CD4-positive, alpha-beta T cell (primary cell): ENCODE measurements at regions not wholly inside any gene's neighbourhood (a gene's known extent, or its start where the extent isn't known, plus 50 kb on each side); places are given as distances from the start of the nearest gene placed in this dataset.

Source experiments
- ATAC-seq: fragments of 200-7000 bp; cut with Tn5 transposase; one replicate; pipeline ENCODE4 v1.10.0; 2022; ENCODE audit warnings: mild to moderate bottlenecking; ENCODE audit not compliant: poor library complexity
- CTCF ChIA-PET: fragments of 350-600 bp; sonication (Branson Sonifier 250); formaldehyde crosslinking; loops from one replicate; lab custom pipeline; 2021; ENCODE audit warnings: antibody characterized with exemption, inconsistent platforms; lab: Charles Lee
- POLR2A ChIA-PET: fragments of 350-600 bp; sonication (Branson Sonifier 250); formaldehyde crosslinking; loops from one replicate; lab custom pipeline; 2021; ENCODE audit warnings: antibody characterized with exemption, inconsistent platforms; lab: Charles Lee
- DNase-seq, 14 experiments: peaks; one replicate each; pipeline ENCODE4 v3.0.0-alpha.2; 2013 to 2020; ENCODE audit warnings: mixed read lengths in 2 of 14
- H3K27ac ChIP-seq, 2 donors: one replicate each; pipeline versions ENCODE4 v1.5.1 to v1.7.0; 2013; ENCODE audit warnings: low read length in 2 of 2, low read depth in 1 of 2, mild to moderate bottlenecking in 1 of 2
- H3K27me3 ChIP-seq, 2 experiments: 1 replicate in 1 of 2; 2 replicates in 1 of 2; pipeline versions ENCODE4 v1.6.1 to v1.7.0; 2013; ENCODE audit warnings: low read length in 2 of 2, control low read depth in 1 of 2, mild to moderate bottlenecking in 1 of 2, moderate library complexity in 1 of 2; ENCODE audit not compliant: insufficient read depth in 2 of 2, control insufficient read depth in 1 of 2
- H3K36me3 ChIP-seq: one replicate; pipeline ENCODE4 v1.6.1; 2013; ENCODE audit warnings: low read length, control low read depth; ENCODE audit not compliant: insufficient read depth
- H3K4me1 ChIP-seq: one replicate; pipeline ENCODE4 v1.6.1; 2013; ENCODE audit warnings: low read length, control low read depth; ENCODE audit not compliant: insufficient read depth
- H3K4me3 ChIP-seq: one replicate; pipeline ENCODE4 v1.5.1; 2013; ENCODE audit warnings: mild to moderate bottlenecking, low read length, moderate library complexity
- H3K9me3 ChIP-seq, 2 experiments: 1 replicate in 1 of 2; 2 replicates in 1 of 2; pipeline versions ENCODE4 v1.6.1 to v1.7.0; 2013; ENCODE audit warnings: low read length in 2 of 2, mild to moderate bottlenecking in 2 of 2, control low read depth in 1 of 2, moderate library complexity in 1 of 2; ENCODE audit not compliant: control insufficient read depth in 1 of 2, insufficient read depth in 1 of 2
- H3K27ac Mint-ChIP-seq: one replicate; pipeline ENCODE4 v1.8.0; 2020; ENCODE audit warnings: mixed read lengths
- H3K27me3 Mint-ChIP-seq: one replicate; pipeline ENCODE4 v1.8.0; 2021; ENCODE audit warnings: mixed read lengths
- H3K36me3 Mint-ChIP-seq: one replicate; pipeline ENCODE4 v1.8.0; 2021; ENCODE audit warnings: low read depth, mixed read lengths
- H3K4me1 Mint-ChIP-seq: one replicate; pipeline ENCODE4 v1.8.0; 2021; ENCODE audit warnings: low read depth, mixed read lengths
- H3K4me3 Mint-ChIP-seq: one replicate; pipeline ENCODE4 v1.8.0; 2020; ENCODE audit warnings: mild to moderate bottlenecking, mixed read lengths
- H3K9me3 Mint-ChIP-seq: one replicate; pipeline ENCODE4 v1.8.0; 2020; ENCODE audit warnings: mixed read lengths
- intact Hi-C, 2 experiments: fragments of 100-400 bp; cut with DNase I in 1 of 2; cut with micrococcal nuclease in 1 of 2; formaldehyde crosslinking; loops; one replicate each; pipeline versions ENCODE4 v1.15.1 to v1.9.0; 2023 to 2025; cut with DNase I, micrococcal nuclease
- TF ChIP-seq, protein P1 (sequence below): fragments of 200-600 bp; IDR thresholded peaks from one replicate; pipeline ENCODE4 v1.8.0; 2022; ENCODE audit warnings: antibody characterized with exemption, mild to moderate bottlenecking

DNA sequence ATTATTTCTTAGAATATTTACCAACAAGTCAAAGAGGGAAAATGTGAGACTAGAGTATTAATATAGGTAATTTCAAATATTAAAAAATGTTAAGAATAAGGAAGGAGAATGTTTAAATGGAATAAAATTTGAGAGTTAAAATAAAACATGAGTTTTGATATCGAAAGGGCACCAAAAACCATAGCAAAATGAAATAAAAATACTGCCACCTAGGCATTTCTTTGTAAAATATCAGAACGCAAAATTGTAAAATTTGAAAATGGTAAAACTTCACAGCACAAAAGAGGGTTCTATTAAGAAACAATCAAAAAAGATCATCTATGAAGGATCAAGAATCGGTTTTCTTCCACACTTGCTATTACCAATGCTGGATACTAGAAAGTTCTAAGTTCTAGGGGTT lies 418.3 kb downstream of the TAF11L14 start:
- Mint-ChIP-seq H3K9me3 (peaks cover 5% of the 10 kb centered on the region), H3K4me3 (no peak overlapping the region), H3K36me3 (no peaks in the 10 kb centered on the region), H3K4me1 (no peaks in the 10 kb centered on the region), H3K27me3 (no peaks in the 10 kb centered on the region), H3K27ac (no peak overlapping the region)
- H3K9me3 ChIP-seq: no peaks in the 10 kb centered on the region
- no peaks in the 10 kb centered on the region for H3K4me1 ChIP-seq
- CTCF ChIA-PET: no interaction called here
- H3K4me3 ChIP-seq: no peak overlapping the region
- ATAC-seq: no peak
- intact Hi-C loops: no loop called here
- DNase-seq: no peak
- TF ChIP-seq, protein P1, sequence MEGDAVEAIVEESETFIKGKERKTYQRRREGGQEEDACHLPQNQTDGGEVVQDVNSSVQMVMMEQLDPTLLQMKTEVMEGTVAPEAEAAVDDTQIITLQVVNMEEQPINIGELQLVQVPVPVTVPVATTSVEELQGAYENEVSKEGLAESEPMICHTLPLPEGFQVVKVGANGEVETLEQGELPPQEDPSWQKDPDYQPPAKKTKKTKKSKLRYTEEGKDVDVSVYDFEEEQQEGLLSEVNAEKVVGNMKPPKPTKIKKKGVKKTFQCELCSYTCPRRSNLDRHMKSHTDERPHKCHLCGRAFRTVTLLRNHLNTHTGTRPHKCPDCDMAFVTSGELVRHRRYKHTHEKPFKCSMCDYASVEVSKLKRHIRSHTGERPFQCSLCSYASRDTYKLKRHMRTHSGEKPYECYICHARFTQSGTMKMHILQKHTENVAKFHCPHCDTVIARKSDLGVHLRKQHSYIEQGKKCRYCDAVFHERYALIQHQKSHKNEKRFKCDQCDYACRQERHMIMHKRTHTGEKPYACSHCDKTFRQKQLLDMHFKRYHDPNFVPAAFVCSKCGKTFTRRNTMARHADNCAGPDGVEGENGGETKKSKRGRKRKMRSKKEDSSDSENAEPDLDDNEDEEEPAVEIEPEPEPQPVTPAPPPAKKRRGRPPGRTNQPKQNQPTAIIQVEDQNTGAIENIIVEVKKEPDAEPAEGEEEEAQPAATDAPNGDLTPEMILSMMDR: no peak
- H3K27ac ChIP-seq: no peak overlapping the region
- H3K36me3 ChIP-seq: no peaks in the 10 kb centered on the region
- H3K27me3 ChIP-seq: no peaks in the 10 kb centered on the region
- POLR2A ChIA-PET: no interaction called here

DNA sequence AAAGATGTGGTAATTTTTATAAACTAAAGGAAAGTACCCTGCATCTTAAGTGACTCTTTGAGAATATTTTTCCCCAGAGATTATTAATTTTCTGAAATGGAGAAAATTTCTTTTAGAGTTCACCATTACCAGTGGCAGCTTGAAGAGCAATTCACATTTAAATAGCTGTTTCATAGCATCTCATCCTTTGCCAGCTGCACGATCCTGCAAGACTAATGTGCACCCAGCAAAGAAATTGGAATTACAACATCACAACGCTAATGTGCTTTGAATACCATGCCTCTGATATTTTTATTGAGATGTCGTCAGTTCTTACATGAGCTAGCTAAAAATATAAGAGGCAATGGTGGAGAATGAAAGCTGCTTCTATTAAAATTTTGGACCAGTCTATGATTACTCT lies 423.5 kb downstream of the TAF11L14 start:
- Mint-ChIP-seq H3K36me3 (no peaks in the 10 kb centered on the region), H3K27ac (no peak overlapping the region), H3K4me3 (no peak overlapping the region), H3K9me3 (peaks cover 4% of the 10 kb centered on the region), H3K27me3 (no peaks in the 10 kb centered on the region), H3K4me1 (no peaks in the 10 kb centered on the region)
- intact Hi-C loops: no loop called here
- ATAC-seq (no peak), DNase-seq (no peak)
- no peaks in the 10 kb centered on the region for H3K36me3 ChIP-seq
- no peak overlapping the region for H3K27ac ChIP-seq
- POLR2A ChIA-PET: no interaction called here
- TF ChIP-seq, protein P1: no peak
- H3K4me1 ChIP-seq: no peaks in the 10 kb centered on the region
- H3K4me3 ChIP-seq: no peak overlapping the region
- H3K27me3 ChIP-seq: no peaks in the 10 kb centered on the region
- CTCF ChIA-PET: no interaction called here
- no peaks in the 10 kb centered on the region for H3K9me3 ChIP-seq

DNA sequence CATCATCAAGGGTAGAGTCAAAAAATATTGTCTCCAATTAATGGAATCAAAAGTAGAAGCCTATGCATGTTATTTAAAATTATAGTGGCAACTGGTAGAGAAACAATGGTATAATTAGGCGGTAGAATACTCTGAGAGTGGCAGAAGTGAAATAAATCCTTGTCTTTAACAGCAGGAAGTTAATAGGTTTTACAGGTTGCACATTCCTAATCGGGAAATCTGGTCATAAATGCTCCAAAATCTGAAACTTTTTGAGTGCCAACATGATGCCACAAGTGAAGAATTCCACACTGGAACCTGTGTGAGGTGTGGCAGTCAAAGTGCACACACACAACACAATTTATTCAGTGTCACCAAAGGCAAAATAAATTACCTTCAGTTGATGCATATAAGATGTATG lies 433.4 kb downstream of the TAF11L14 start:
- TF ChIP-seq, protein P1: no peak
- CTCF ChIA-PET: no interaction called here
- H3K36me3 ChIP-seq: no peaks in the 10 kb centered on the region
- H3K4me3 ChIP-seq: no peak overlapping the region
- H3K4me1 ChIP-seq: no peaks in the 10 kb centered on the region
- Mint-ChIP-seq H3K27ac (no peak overlapping the region), H3K4me3 (no peak overlapping the region), H3K27me3 (no peaks in the 10 kb centered on the region), H3K36me3 (no peaks in the 10 kb centered on the region), H3K4me1 (no peaks in the 10 kb centered on the region), H3K9me3 (no peaks in the 10 kb centered on the region)
- peaks cover 0 to 3% of the 10 kb centered on the region in 2 experiments for H3K9me3 ChIP-seq
- H3K27ac ChIP-seq: no peak overlapping the region
- DNase-seq: no peak
- POLR2A ChIA-PET: no interaction called here
- ATAC-seq: no peak
- intact Hi-C loops: no loop called here
- no peaks in the 10 kb centered on the region for H3K27me3 ChIP-seq
